ENCODE measurements at regions not wholly inside any gene's neighbourhood (a gene's known extent, or its start where the extent isn't known, plus 50 kb on each side); places are given as distances from the start of the nearest gene placed in this dataset.

- CTCF ChIA-PET (ENCODE audit: partially characterized antibody) = no interaction called here
These were observed 345.7 kb upstream of the SPRED2 start for GRCh38 chr2:65778137-65778536.

GRCh38 chr2:65775839-65776238, 343.4 kb upstream of the SPRED2 start:
- H3K9me3 ChIP-seq (ENCODE audit: control insufficient read depth in 1 of 2, low read length in 2 of 2) = no peaks in the 10 kb centered on the region
- H3K27me3 Mint-ChIP-seq = peaks cover 2 to 3% of the 10 kb centered on the region in 2 donors
- no peaks in the 10 kb centered on the region for H3K4me1 ChIP-seq (ENCODE audit: insufficient read depth, low read length)
- intact Hi-C loops (cut with micrococcal nuclease) = no loop called here
- no peak overlapping the region for H3K4me3 Mint-ChIP-seq
- ChIA-PET POLR2A (ENCODE audit: partially characterized antibody) (no interaction called here), CTCF (ENCODE audit: partially characterized antibody) (no interaction called here)
- no peaks in the 10 kb centered on the region for H3K27me3 ChIP-seq (ENCODE audit: insufficient read depth, low read length)
- H3K4me1 Mint-ChIP-seq = no peaks in the 10 kb centered on the region
- H3K36me3 ChIP-seq (ENCODE audit: insufficient read depth, low read length) = no peaks in the 10 kb centered on the region
- DNase-seq = no peak
- H3K27ac ChIP-seq (ENCODE audit: low read depth, low read length) = no peak overlapping the region
- no peaks in the 10 kb centered on the region for H3K36me3 Mint-ChIP-seq
- H3K27ac Mint-ChIP-seq = no peak overlapping the region
- no peak overlapping the region for H3K4me3 ChIP-seq (ENCODE audit: low read length in 2 of 2)
- H3K9me3 Mint-ChIP-seq = peaks cover 0 to 6% (median under 1%) of the 10 kb centered on the region in 8 donors

More at GRCh38 chr2:65778137-65778536, 345.7 kb upstream of the SPRED2 start:
- Mint-ChIP-seq H3K9me3 (peaks cover 0 to 4% (median under 1%) of the 10 kb centered on the region in 8 donors), H3K27ac (no peak overlapping the region), H3K36me3 (no peaks in the 10 kb centered on the region), H3K4me3 (no peak overlapping the region), H3K27me3 (peaks cover 2 to 3% of the 10 kb centered on the region in 2 donors), H3K4me1 (no peaks in the 10 kb centered on the region)
- intact Hi-C loops (cut with micrococcal nuclease) = no loop called here
- H3K36me3 ChIP-seq (ENCODE audit: insufficient read depth, low read length) = no peaks in the 10 kb centered on the region
- no peak overlapping the region for H3K27ac ChIP-seq (ENCODE audit: low read depth, low read length)
- H3K4me1 ChIP-seq (ENCODE audit: insufficient read depth, low read length) = no peaks in the 10 kb centered on the region
- POLR2A ChIA-PET (ENCODE audit: partially characterized antibody) = no interaction called here
- H3K27me3 ChIP-seq (ENCODE audit: insufficient read depth, low read length) = no peaks in the 10 kb centered on the region
- DNase-seq = no peak
- no peak overlapping the region for H3K4me3 ChIP-seq (ENCODE audit: low read length in 2 of 2)
- no peaks in the 10 kb centered on the region for H3K9me3 ChIP-seq (ENCODE audit: control insufficient read depth in 1 of 2, low read length in 2 of 2)

DNA sequence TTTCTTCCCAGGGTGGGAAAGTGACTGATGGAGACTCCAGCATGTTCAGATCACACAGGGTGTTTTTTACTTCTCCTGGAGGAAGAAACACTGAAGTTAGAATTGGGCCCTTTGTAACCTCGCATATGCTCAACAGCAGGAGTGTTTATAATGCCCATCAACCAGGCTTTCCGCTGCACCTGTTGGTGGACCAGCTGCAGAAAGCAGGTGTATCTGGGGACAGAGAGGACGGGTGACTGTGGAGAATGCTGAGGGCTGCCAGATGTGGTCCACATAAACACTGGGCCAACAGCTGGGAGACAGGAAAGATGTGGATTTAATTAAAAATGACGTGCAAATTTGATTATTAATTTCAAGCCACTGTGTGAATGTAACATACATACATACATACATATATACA, 335.5 kb upstream of the SPRED2 start:
- H3K4me3 ChIP-seq (ENCODE audit: low read length in 2 of 2) = no peak overlapping the region
- CTCF ChIA-PET (ENCODE audit: partially characterized antibody) = no interaction called here
- DNase-seq = no peak
- no peak overlapping the region for H3K27ac ChIP-seq (ENCODE audit: low read depth, low read length)
- H3K9me3 ChIP-seq (ENCODE audit: control insufficient read depth in 1 of 2, low read length in 2 of 2) = no peaks in the 10 kb centered on the region
- H3K36me3 ChIP-seq (ENCODE audit: insufficient read depth, low read length) = no peaks in the 10 kb centered on the region
- POLR2A ChIA-PET (ENCODE audit: partially characterized antibody) = no interaction called here
- Mint-ChIP-seq H3K27ac (no peak overlapping the region), H3K36me3 (no peaks in the 10 kb centered on the region), H3K9me3 (peaks cover 0 to 7% (median 2%) of the 10 kb centered on the region in 8 donors), H3K27me3 (peaks cover 1 to 7% of the 10 kb centered on the region in 2 donors), H3K4me3 (no peak overlapping the region), H3K4me1 (no peaks in the 10 kb centered on the region)
- H3K27me3 ChIP-seq (ENCODE audit: insufficient read depth, low read length) = no peaks in the 10 kb centered on the region
- intact Hi-C loops (cut with micrococcal nuclease) = no loop called here
- no peaks in the 10 kb centered on the region for H3K4me1 ChIP-seq (ENCODE audit: insufficient read depth, low read length)

DNA sequence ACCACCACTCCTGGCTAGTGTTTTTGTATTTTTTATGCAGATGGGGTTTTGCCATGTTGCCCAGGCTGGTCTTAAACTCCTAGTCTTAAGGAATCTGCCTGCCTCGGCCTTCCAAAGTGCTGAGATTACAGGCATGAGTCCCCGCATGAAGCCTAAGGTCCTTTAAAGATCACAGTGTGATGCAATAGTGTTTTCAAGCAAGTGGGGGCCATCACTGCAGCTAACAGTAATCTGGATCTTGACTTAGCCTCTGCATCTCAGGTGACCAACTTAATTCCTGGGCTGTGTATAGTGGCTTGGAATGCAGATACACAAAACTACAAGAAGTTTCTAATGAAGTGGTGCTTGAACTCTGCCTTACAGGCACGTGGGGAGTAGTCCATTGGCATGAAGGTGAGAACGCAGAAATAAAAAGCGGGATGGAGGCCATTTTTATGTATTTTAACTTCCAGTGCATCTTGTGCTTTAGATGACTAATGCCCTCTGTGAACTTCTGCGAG, 334.4 kb upstream of the SPRED2 start:
- no peaks in the 10 kb centered on the region for H3K4me1 ChIP-seq (ENCODE audit: insufficient read depth, low read length)
- no peak overlapping the region for H3K4me3 ChIP-seq (ENCODE audit: low read length in 2 of 2)
- H3K4me3 Mint-ChIP-seq = no peak overlapping the region
- no peaks in the 10 kb centered on the region for H3K36me3 ChIP-seq (ENCODE audit: insufficient read depth, low read length)
- peaks cover 0 to 7% (median 2%) of the 10 kb centered on the region in 8 donors for H3K9me3 Mint-ChIP-seq
- ChIA-PET POLR2A (ENCODE audit: partially characterized antibody) (no interaction called here), CTCF (ENCODE audit: partially characterized antibody) (no interaction called here)
- H3K27ac Mint-ChIP-seq = no peak overlapping the region
- H3K27me3 Mint-ChIP-seq = peaks cover 1 to 7% of the 10 kb centered on the region in 2 donors
- no peaks in the 10 kb centered on the region for H3K27me3 ChIP-seq (ENCODE audit: insufficient read depth, low read length)
- DNase-seq = no peak
- no peaks in the 10 kb centered on the region for H3K4me1 Mint-ChIP-seq
- H3K36me3 Mint-ChIP-seq = no peaks in the 10 kb centered on the region
- no peaks in the 10 kb centered on the region for H3K9me3 ChIP-seq (ENCODE audit: control insufficient read depth in 1 of 2, low read length in 2 of 2)
- H3K27ac ChIP-seq (ENCODE audit: low read depth, low read length) = no peak overlapping the region
- intact Hi-C loops (cut with micrococcal nuclease) = no loop called here

DNA sequence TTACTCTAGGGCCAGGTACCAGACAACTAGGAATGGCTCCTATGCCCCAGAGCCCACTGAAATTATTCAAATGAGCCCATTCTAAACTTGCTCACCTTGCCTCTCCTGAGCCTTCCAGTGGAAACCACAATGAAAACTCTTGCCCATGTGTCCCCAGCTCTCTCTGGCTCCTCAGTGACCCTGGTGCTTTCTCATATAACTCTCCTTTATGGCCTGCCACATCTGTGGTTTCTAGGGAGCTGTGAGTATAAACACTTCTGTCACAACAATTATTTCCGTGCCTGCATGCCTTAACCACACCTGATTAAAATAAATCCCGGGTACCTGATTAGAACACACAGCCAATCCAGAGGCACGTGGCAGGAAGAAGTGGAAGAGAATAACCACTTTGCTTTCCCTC, 333.0 kb upstream of the SPRED2 start:
- DNase-seq = no peak
- intact Hi-C loops (cut with micrococcal nuclease) = no loop called here
- no peaks in the 10 kb centered on the region for H3K9me3 ChIP-seq (ENCODE audit: control insufficient read depth in 1 of 2, low read length in 2 of 2)
- H3K27me3 ChIP-seq (ENCODE audit: insufficient read depth, low read length) = no peaks in the 10 kb centered on the region
- Mint-ChIP-seq H3K4me3 (no peak overlapping the region), H3K27ac (no peak overlapping the region), H3K9me3 (peaks cover 0 to 7% (median under 1%) of the 10 kb centered on the region in 8 donors), H3K27me3 (peaks cover 1 to 5% of the 10 kb centered on the region in 2 donors), H3K36me3 (no peaks in the 10 kb centered on the region), H3K4me1 (no peaks in the 10 kb centered on the region)
- no peaks in the 10 kb centered on the region for H3K4me1 ChIP-seq (ENCODE audit: insufficient read depth, low read length)
- CTCF ChIA-PET (ENCODE audit: partially characterized antibody) = no interaction called here
- no peak overlapping the region for H3K4me3 ChIP-seq (ENCODE audit: low read length in 2 of 2)
- H3K27ac ChIP-seq (ENCODE audit: low read depth, low read length) = no peak overlapping the region
- POLR2A ChIA-PET (ENCODE audit: partially characterized antibody) = no interaction called here
- H3K36me3 ChIP-seq (ENCODE audit: insufficient read depth, low read length) = no peaks in the 10 kb centered on the region

GRCh38 chr2:65762068-65762467, 329.7 kb upstream of the SPRED2 start:
- Mint-ChIP-seq H3K9me3 (peaks cover 3 to 11% (median 7%) of the 10 kb centered on the region in 8 donors), H3K27ac (no peak overlapping the region), H3K4me1 (no peaks in the 10 kb centered on the region), H3K36me3 (no peaks in the 10 kb centered on the region), H3K4me3 (no peak overlapping the region), H3K27me3 (peaks cover 1 to 3% of the 10 kb centered on the region in 2 donors)
- H3K4me3 ChIP-seq (ENCODE audit: low read length in 2 of 2) = no peak overlapping the region
- H3K4me1 ChIP-seq (ENCODE audit: insufficient read depth, low read length) = no peaks in the 10 kb centered on the region
- ChIA-PET CTCF (ENCODE audit: partially characterized antibody) (no interaction called here), POLR2A (ENCODE audit: partially characterized antibody) (no interaction called here)
- H3K36me3 ChIP-seq (ENCODE audit: insufficient read depth, low read length) = no peaks in the 10 kb centered on the region
- DNase-seq = no peak
- H3K9me3 ChIP-seq (ENCODE audit: control insufficient read depth in 1 of 2, low read length in 2 of 2) = no peaks in the 10 kb centered on the region
- H3K27me3 ChIP-seq (ENCODE audit: insufficient read depth, low read length) = no peaks in the 10 kb centered on the region
- intact Hi-C loops (cut with micrococcal nuclease) = no loop called here
- H3K27ac ChIP-seq (ENCODE audit: low read depth, low read length) = no peak overlapping the region

DNA sequence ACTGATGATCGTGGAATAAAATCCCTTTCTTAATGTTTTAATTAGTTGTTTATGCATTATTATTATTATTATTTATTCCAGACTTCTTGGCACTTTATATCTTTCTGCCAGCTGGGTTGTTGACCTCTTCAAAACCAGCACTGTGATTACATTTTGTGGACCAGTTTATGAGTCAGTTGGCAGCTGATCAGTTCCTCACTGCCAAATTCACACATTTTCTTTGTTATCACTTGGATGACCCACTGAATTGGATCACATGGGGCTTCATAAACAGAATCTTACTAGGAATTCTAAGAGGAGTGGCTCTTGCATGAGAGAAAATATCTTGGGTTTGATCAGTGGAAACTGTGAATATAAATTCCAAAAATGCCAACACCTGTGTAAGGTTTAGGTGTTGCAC, 321.8 kb upstream of the SPRED2 start:
- intact Hi-C loops (cut with micrococcal nuclease) = no loop called here
- no peaks in the 10 kb centered on the region for H3K4me1 Mint-ChIP-seq

GRCh38 chr2:65751408-65751807, 319.0 kb upstream of the SPRED2 start:
- ChIA-PET CTCF (ENCODE audit: partially characterized antibody) (no interaction called here), POLR2A (ENCODE audit: partially characterized antibody) (no interaction called here)
- intact Hi-C loops (cut with micrococcal nuclease) = no loop called here
- H3K4me3 Mint-ChIP-seq = no peak overlapping the region
- no peak for DNase-seq
- no peaks in the 10 kb centered on the region for H3K4me1 Mint-ChIP-seq
- H3K27ac ChIP-seq (ENCODE audit: low read depth, low read length) = no peak overlapping the region
- H3K9me3 Mint-ChIP-seq = peaks cover 0 to 10% (median 0%) of the 10 kb centered on the region in 8 donors
- no peaks in the 10 kb centered on the region for H3K4me1 ChIP-seq (ENCODE audit: insufficient read depth, low read length)
- H3K36me3 ChIP-seq (ENCODE audit: insufficient read depth, low read length) = no peaks in the 10 kb centered on the region
- H3K27me3 Mint-ChIP-seq = no peaks in the 10 kb centered on the region
- H3K4me3 ChIP-seq (ENCODE audit: low read length in 2 of 2) = no peak overlapping the region
- no peaks in the 10 kb centered on the region for H3K27me3 ChIP-seq (ENCODE audit: insufficient read depth, low read length)
- no peaks in the 10 kb centered on the region for H3K36me3 Mint-ChIP-seq
- H3K9me3 ChIP-seq (ENCODE audit: control insufficient read depth in 1 of 2, low read length in 2 of 2) = no peaks in the 10 kb centered on the region
- no peak overlapping the region for H3K27ac Mint-ChIP-seq

More for the DNA sequence above, 321.8 kb upstream of the SPRED2 start:
- POLR2A ChIA-PET (ENCODE audit: partially characterized antibody) = no interaction called here
- DNase-seq = no peak
- CTCF ChIA-PET (ENCODE audit: partially characterized antibody) = no interaction called here
- Histone ChIP-seq H3K27ac (ENCODE audit: low read depth, low read length) (no peak overlapping the region), H3K9me3 (ENCODE audit: control insufficient read depth in 1 of 2, low read length in 2 of 2) (no peaks in the 10 kb centered on the region), H3K27me3 (ENCODE audit: insufficient read depth, low read length) (no peaks in the 10 kb centered on the region), H3K4me1 (ENCODE audit: insufficient read depth, low read length) (no peaks in the 10 kb centered on the region), H3K36me3 (ENCODE audit: insufficient read depth, low read length) (no peaks in the 10 kb centered on the region), H3K4me3 (ENCODE audit: low read length in 2 of 2) (no peak overlapping the region)
- Mint-ChIP-seq H3K27me3 (peaks cover 0 to 2% of the 10 kb centered on the region in 2 donors), H3K36me3 (no peaks in the 10 kb centered on the region), H3K27ac (no peak overlapping the region), H3K4me3 (no peak overlapping the region), H3K9me3 (peaks cover 2 to 18% (median 7%) of the 10 kb centered on the region in 8 donors)

Measured in CD4-positive, alpha-beta memory T cell (primary cell).